ENCODE measurements at regions not wholly inside any gene's neighbourhood (a gene's known extent, or its start where the extent isn't known, plus 50 kb on each side); places are given as distances from the start of the nearest gene placed in this dataset.
"Not testable (repeated sequence)": the region's sequence is repeated elsewhere in the genome, so short reads cannot be mapped to it uniquely, and the experiment has no call there.

GRCh38 chr6:37078814-37079213 lies 73.4 kb downstream of the FGD2 start:
- DNase-seq = no peak

- no peak for DNase-seq
These were observed 75.7 kb downstream of the FGD2 start for GRCh38 chr6:37081042-37081607.

GRCh38 chr6:37082390-37083130 lies 77.1 kb downstream of the FGD2 start:
- no peak for DNase-seq

- DNase-seq = no peak
These were observed 78.0 kb downstream of the FGD2 start for GRCh38 chr6:37083243-37084138.

GRCh38 chr6:37084665-37085064 lies 79.2 kb downstream of the FGD2 start:
- not testable (repeated sequence) for DNase-seq

GRCh38 chr6:37085198-37085597 lies 79.7 kb downstream of the FGD2 start:
- DNase-seq = no peak

- no peak for DNase-seq
These were observed 81.1 kb upstream of the PIM1 start for GRCh38 chr6:37088897-37089296.

GRCh38 chr6:37089783-37090182 lies 80.2 kb upstream of the PIM1 start:
- DNase-seq = no peak

GRCh38 chr6:37091104-37091503 lies 78.8 kb upstream of the PIM1 start:
- not testable (repeated sequence) for DNase-seq

- not testable (repeated sequence) for DNase-seq
These were observed 78.4 kb upstream of the PIM1 start for GRCh38 chr6:37091586-37091985.

GRCh38 chr6:37092923-37093727 lies 76.8 kb upstream of the PIM1 start:
- no peak for DNase-seq

GRCh38 chr6:37093728-37094069 lies 76.3 kb upstream of the PIM1 start:
- DNase-seq = no peak

- DNase-seq = no peak
These were observed 74.0 kb upstream of the PIM1 start for GRCh38 chr6:37095997-37096396.

- DNase-seq = no peak
These were observed 72.6 kb upstream of the PIM1 start for GRCh38 chr6:37097335-37097734.

- DNase-seq = no peak
These were observed 70.5 kb upstream of the PIM1 start for GRCh38 chr6:37099442-37099841.

- no peak for DNase-seq
These were observed 69.2 kb upstream of the PIM1 start for GRCh38 chr6:37100745-37101144.

- DNase-seq = no peak
These were observed 68.0 kb upstream of the PIM1 start for GRCh38 chr6:37101991-37102298.

GRCh38 chr6:37102299-37103168 lies 67.4 kb upstream of the PIM1 start:
- peak; percentile 95 for DNase-seq

- DNase-seq = peak; percentile 78
These were observed 66.5 kb upstream of the PIM1 start for GRCh38 chr6:37103169-37104039.

- DNase-seq = no peak
These were observed 65.2 kb upstream of the PIM1 start for GRCh38 chr6:37104824-37105147.

Data from NCI-H526 treated with DMSO at 0.1 percent for 48 hours (cell line).